GM12878 (cell line): ENCODE measurements at regions not wholly inside any gene's neighbourhood (a gene's known extent, or its start where the extent isn't known, plus 50 kb on each side); places are given as distances from the start of the nearest gene placed in this dataset.

ENCODE experiments used
- ATAC-seq: fragments of 200-7000 bp; cut with Tn5 transposase; 3 replicates; pipeline ENCODE4 v1.9.1; 2020; ENCODE audit warnings: mild to moderate bottlenecking, moderate library complexity
- BruUV-seq: library from RNA; stranded (reverse); fragments of 400-500 nt; replicated peaks from 2 replicates; lab custom pipeline; 2021; lab: Mats Ljungman, UMichigan
- CTCF ChIA-PET: fragments of 300-600 bp; sonication (Branson Sonifier 250); formaldehyde crosslinking; extraction: SDS; loops from one replicate; lab custom pipeline; 2021; ENCODE audit warnings: inconsistent platforms; lab: Yijun Ruan, JAX
- POLR2A ChIA-PET: fragments of 350-600 bp; formaldehyde crosslinking; extraction: SDS; loops from one replicate; lab custom pipeline; 2021; ENCODE audit warnings: inconsistent platforms; lab: Charles Lee
- RAD21 ChIA-PET: fragments of 300-600 bp; sonication (Branson Sonifier 250); formaldehyde crosslinking; loops from one replicate; lab custom pipeline; 2023; ENCODE audit warnings: antibody characterized with exemption; ENCODE audit not compliant: unreplicated experiment; lab: Charles Lee
- SMC1A ChIA-PET: fragments of 300-600 bp; sonication (Branson Sonifier 250); formaldehyde crosslinking; loops from one replicate; lab custom pipeline; 2023; ENCODE audit not compliant: unreplicated experiment, uncharacterized antibody; lab: Charles Lee
- DNase-seq: peaks from one replicate; pipeline ENCODE4 v3.0.0-alpha.2; 2011; ENCODE audit warnings: low read depth, low spot score
- FAIRE-seq: peaks from 3 replicates; lab custom pipeline; 2011; peaks lifted over from hg19 to GRCh38; lab: Jason Lieb, UNC
- H2AFZ ChIP-seq: 2 replicates; pipeline ENCODE4 v1.6.0; 2011; ENCODE audit warnings: low read depth, low read length, control low read depth; ENCODE audit not compliant: control insufficient read depth
- H3K27ac ChIP-seq: 2 replicates; pipeline ENCODE4 v1.5.1; 2011; ENCODE audit warnings: control low read depth; ENCODE audit not compliant: control insufficient read depth, insufficient read depth
- H3K27me3 ChIP-seq, 2 experiments: replicated peaks in 1 of 2; 2 replicates each; pipeline versions ENCODE4 v1.6.0 to v1.6.1; 2011; ENCODE audit warnings: low read length in 1 of 2; ENCODE audit not compliant: control insufficient read depth in 2 of 2, insufficient read depth in 2 of 2
- H3K36me3 ChIP-seq, 2 experiments: 2 replicates each; pipeline ENCODE4 v1.5.1; 2011; ENCODE audit warnings: low read length in 1 of 2; ENCODE audit not compliant: control insufficient read depth in 2 of 2, insufficient read depth in 2 of 2
- H3K4me1 ChIP-seq: 2 replicates; pipeline ENCODE4 v1.6.1; 2011; ENCODE audit warnings: mild to moderate bottlenecking, low read length, moderate library complexity, mixed read lengths; ENCODE audit not compliant: control insufficient read depth, insufficient read depth
- H3K4me2 ChIP-seq: 2 replicates; pipeline ENCODE4 v1.6.0; 2011; ENCODE audit warnings: control low read depth; ENCODE audit not compliant: control insufficient read depth, insufficient read depth
- H3K4me3 ChIP-seq: fragments of 200-600 bp; sonication (generic); 2 replicates; pipeline ENCODE4 v1.5.1; 2016
- H3K79me2 ChIP-seq: 2 replicates; pipeline ENCODE4 v1.6.0; 2011; ENCODE audit warnings: low read length; ENCODE audit not compliant: control insufficient read depth, insufficient read depth
- H3K9ac ChIP-seq: 2 replicates; pipeline ENCODE4 v1.8.0; 2011; ENCODE audit warnings: low read length, control low read depth, mixed read lengths; ENCODE audit not compliant: control insufficient read depth, insufficient read depth
- H3K9me3 ChIP-seq: replicated peaks from 3 replicates; pipeline ENCODE4 v1.5.1; 2011; ENCODE audit warnings: mild to moderate bottlenecking, low read length; ENCODE audit not compliant: control insufficient read depth, insufficient read depth
- H4K20me1 ChIP-seq: 2 replicates; pipeline ENCODE4 v1.6.0; 2011; ENCODE audit not compliant: control insufficient read depth, insufficient read depth
- CREM ChIP-seq: IDR thresholded peaks from 2 replicates; pipeline ENCODE4 v1.6.1; 2014; ENCODE audit warnings: antibody characterized with exemption, low read depth
- FOXM1 ChIP-seq: IDR thresholded peaks from 2 replicates; pipeline ENCODE4 v1.6.1; 2012; ENCODE audit warnings: low read depth, mild to moderate bottlenecking, inconsistent platforms, low read length, moderate library complexity
- GABPA ChIP-seq: IDR thresholded peaks from 2 replicates; pipeline ENCODE4 v1.6.1; 2014; ENCODE audit warnings: antibody characterized with exemption, low read depth, mild to moderate bottlenecking, inconsistent platforms
- IKZF2 ChIP-seq, 2 experiments: fragments of 450-650 bp; IDR thresholded peaks; 2 replicates each; pipeline ENCODE4 v1.6.1; 2017; ENCODE audit warnings: mild to moderate bottlenecking in 2 of 2, moderate library complexity in 2 of 2
- JUNB ChIP-seq: IDR thresholded peaks from 2 replicates; pipeline ENCODE4 v1.6.1; 2016; ENCODE audit warnings: antibody characterized with exemption, mild to moderate bottlenecking
- JUND ChIP-seq: IDR thresholded peaks from 2 replicates; pipeline ENCODE4 v1.6.1; 2012; ENCODE audit warnings: low read depth, mild to moderate bottlenecking, low read length, improper control_type of control experiment, moderate library complexity
- MEF2A ChIP-seq: IDR thresholded peaks from 2 replicates; pipeline ENCODE4 v1.6.1; 2011; ENCODE audit warnings: low read depth, mild to moderate bottlenecking, low read length, moderate library complexity; ENCODE audit not compliant: insufficient read depth
- NFIC ChIP-seq: IDR thresholded peaks from 2 replicates; pipeline ENCODE4 v1.6.1; 2012; ENCODE audit warnings: low read depth, mild to moderate bottlenecking, inconsistent platforms, low read length, moderate library complexity
- WGBS: methylation state at CpG from one replicate; pipeline ENCODE4 v1.1.6; 2016; ENCODE audit warnings: low lambda C conversion rate; ENCODE audit not compliant: insufficient replicate concordance, insufficient coverage; ENCODE audit errors: missing lambda C conversion rate; 5-methylcytosine and 5-hydroxymethylcytosine counted together
- in situ Hi-C: fragments of 300-500 bp; cut with MboI; formaldehyde crosslinking; loops from 9 replicates; pipeline ENCODE4 v1.14.3; 2018; ENCODE audit warnings: mixed read lengths
- intact Hi-C: fragments of 100-400 bp; cut with micrococcal nuclease; formaldehyde crosslinking; loops from one replicate; pipeline ENCODE4 v1.14.2; 2022; ENCODE audit not compliant: unreplicated experiment
- TF ChIP-seq, protein P1 (sequence below): IDR thresholded peaks from 2 replicates; pipeline ENCODE4 v1.6.1; 2012; ENCODE audit warnings: low read length, inconsistent platforms

GRCh38 chr4:132383571-132384199 lies 765.4 kb upstream of the PCDH10 start:
- TF ChIP-seq JUND (no peak), CREM (0 out of 2 replicates have a peak, but pooled peaks have one; percentile 40), JUNB (peak; percentile 89), IKZF2 (IDR thresholded peaks at IDR 0.05) (no peak), MEF2A (peak; percentile 76; the same call in 1 of the 2 replicates), FOXM1 (peak; percentile 63; the same call in 1 of the 2 replicates), GABPA (0 out of 2 replicates have a peak, but pooled peaks have one; percentile 39), NFIC (peak; percentile 71; the same call in 1 of the 2 replicates)
- TF ChIP-seq, protein P1, sequence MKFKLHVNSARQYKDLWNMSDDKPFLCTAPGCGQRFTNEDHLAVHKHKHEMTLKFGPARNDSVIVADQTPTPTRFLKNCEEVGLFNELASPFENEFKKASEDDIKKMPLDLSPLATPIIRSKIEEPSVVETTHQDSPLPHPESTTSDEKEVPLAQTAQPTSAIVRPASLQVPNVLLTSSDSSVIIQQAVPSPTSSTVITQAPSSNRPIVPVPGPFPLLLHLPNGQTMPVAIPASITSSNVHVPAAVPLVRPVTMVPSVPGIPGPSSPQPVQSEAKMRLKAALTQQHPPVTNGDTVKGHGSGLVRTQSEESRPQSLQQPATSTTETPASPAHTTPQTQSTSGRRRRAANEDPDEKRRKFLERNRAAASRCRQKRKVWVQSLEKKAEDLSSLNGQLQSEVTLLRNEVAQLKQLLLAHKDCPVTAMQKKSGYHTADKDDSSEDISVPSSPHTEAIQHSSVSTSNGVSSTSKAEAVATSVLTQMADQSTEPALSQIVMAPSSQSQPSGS = peak; percentile 43; the same call in 1 of the 2 replicates
- DNase-seq (no peak), ATAC-seq (no peak; the same call in 2 of the 3 replicates), FAIRE-seq (no peak)
- Histone ChIP-seq H3K79me2 (no peaks in the 10 kb centered on the region), H3K27ac (no peak overlapping the region), H3K36me3 (no peaks in the 10 kb centered on the region), H3K4me1 (no peaks in the 10 kb centered on the region), H2AFZ (no peak overlapping the region), H4K20me1 (no peaks in the 10 kb centered on the region), H3K9me3 (no peaks in the 10 kb centered on the region), H3K9ac (no peak overlapping the region), H3K4me2 (no peak overlapping the region), H3K27me3 (no peaks in the 10 kb centered on the region), H3K4me3 (no peak overlapping the region)
- intact Hi-C loops (no loop called here), in situ Hi-C loops (no loop called here)
- whole genome bisulfite sequencing = 6% methylated on average over 1 of the region's 1 CpG
- no TSS peak for BruUV-seq
- ChIA-PET POLR2A (no interaction called here), SMC1A (no interaction called here), CTCF (no interaction called here), RAD21 (no interaction called here)
